ENCODE measurements at regions not wholly inside any gene's neighbourhood (a gene's known extent, or its start where the extent isn't known, plus 50 kb on each side); places are given as distances from the start of the nearest gene placed in this dataset.

DNA sequence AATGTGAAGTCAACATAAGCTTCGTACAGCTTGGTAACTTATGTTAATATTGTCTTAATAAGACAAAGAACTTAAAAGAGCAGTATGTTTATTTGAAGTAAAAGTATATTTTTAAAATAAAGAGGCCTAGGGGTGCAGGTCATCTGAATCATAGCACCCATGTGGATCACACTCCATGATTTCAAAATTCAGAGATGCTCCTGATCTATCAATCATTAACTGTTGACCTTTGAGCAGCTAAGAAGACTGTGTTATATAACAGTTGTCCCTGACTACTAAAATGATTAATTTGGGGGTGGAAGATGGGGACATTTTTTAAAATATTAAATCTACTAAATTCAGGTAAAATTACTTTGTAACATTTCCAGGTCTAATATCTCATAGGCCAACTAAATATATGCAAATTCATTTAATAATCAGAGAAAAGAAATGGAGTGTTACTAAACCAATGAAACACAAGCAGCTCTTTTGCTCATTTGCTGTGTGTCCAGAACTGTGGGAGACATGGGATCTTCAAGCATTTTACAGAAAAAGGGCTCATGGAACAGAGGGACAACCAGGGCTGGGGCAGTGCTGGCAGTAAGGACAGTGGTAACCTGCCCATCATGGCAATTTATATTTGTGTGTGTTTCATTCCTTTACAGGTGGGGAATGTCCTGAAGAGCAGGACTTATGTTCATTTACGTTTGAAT lies 120.7 kb upstream of the PCED1B start:
- Histone ChIP-seq H3K9me3 (replicated peaks; ENCODE audit: control insufficient read depth, insufficient read depth, low read depth, low read length) (no peaks in the 10 kb centered on the region), H3K27me3 (ENCODE audit: control insufficient read depth in 2 of 2, insufficient read depth in 2 of 2, low read length in 2 of 2) (no peaks in the 10 kb centered on the region), H3K79me2 (ENCODE audit: control insufficient read depth, insufficient read depth, low read length) (no peaks in the 10 kb centered on the region), H3K36me3 (ENCODE audit: control insufficient read depth, insufficient read depth, low read length) (no peaks in the 10 kb centered on the region), H3K4me3 (no peak overlapping the region), H3K9me1 (ENCODE audit: control insufficient read depth, insufficient read depth, low read length) (no peaks in the 10 kb centered on the region), H3K4me2 (ENCODE audit: insufficient read depth, low read length) (no peak overlapping the region), H2AFZ (ENCODE audit: low read depth, low read length) (no peak overlapping the region), H4K20me1 (replicated peaks; ENCODE audit: control insufficient read depth, insufficient read depth, low read length) (no peaks in the 10 kb centered on the region), H3K27ac (ENCODE audit: extremely low read depth, low read depth, low read length) (no peak overlapping the region), H3K9ac (ENCODE audit: insufficient read depth in 1 of 2, low read depth in 2 of 2, low read length in 2 of 2) (no peak overlapping the region), H3K4me1 (replicated peaks in 1 of 2; ENCODE audit: control insufficient read depth in 2 of 2, insufficient read depth in 2 of 2, low read length in 2 of 2) (no peaks in the 10 kb centered on the region)
- DNase-seq (ENCODE audit: extremely low read depth in 1 of 4, low spot score in 3 of 4), result no peak
- no TSS peak for BruUV-seq (replicated peaks)
- ChIA-PET POLR2A (interaction anchor here (0.6 to 0.9 kb wide), 2 partner anchors 16 to 66 kb away, joined by 3 to 4 read pairs; no protein-coding TSS in a partner anchor), CTCF (ENCODE audit: low intra/inter-chr PET ratio) (no interaction called here)
- in situ Hi-C loops (cut with MboI), result no loop called here
- intact Hi-C loops (cut with micrococcal nuclease), result no loop called here
- TF ChIP-seq ZNF644 (tag; IDR thresholded peaks at IDR 0.05; ENCODE audit: low read depth), result no peak
- TF ChIP-seq, protein P1, sequence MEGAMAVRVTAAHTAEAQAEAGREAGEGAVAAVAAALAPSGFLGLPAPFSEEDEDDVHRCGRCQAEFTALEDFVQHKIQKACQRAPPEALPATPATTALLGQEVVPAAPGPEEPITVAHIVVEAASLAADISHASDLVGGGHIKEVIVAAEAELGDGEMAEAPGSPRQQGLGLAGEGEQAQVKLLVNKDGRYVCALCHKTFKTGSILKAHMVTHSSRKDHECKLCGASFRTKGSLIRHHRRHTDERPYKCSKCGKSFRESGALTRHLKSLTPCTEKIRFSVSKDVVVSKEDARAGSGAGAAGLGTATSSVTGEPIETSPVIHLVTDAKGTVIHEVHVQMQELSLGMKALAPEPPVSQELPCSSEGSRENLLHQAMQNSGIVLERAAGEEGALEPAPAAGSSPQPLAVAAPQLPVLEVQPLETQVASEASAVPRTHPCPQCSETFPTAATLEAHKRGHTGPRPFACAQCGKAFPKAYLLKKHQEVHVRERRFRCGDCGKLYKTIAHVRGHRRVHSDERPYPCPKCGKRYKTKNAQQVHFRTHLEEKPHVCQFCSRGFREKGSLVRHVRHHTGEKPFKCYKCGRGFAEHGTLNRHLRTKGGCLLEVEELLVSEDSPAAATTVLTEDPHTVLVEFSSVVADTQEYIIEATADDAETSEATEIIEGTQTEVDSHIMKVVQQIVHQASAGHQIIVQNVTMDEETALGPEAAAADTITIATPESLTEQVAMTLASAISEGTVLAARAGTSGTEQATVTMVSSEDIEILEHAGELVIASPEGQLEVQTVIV (CRISPR knock-in tag; IDR thresholded peaks at IDR 0.05; ENCODE audit: borderline replicate concordance), result no peak
- TF ChIP-seq, protein P2, sequence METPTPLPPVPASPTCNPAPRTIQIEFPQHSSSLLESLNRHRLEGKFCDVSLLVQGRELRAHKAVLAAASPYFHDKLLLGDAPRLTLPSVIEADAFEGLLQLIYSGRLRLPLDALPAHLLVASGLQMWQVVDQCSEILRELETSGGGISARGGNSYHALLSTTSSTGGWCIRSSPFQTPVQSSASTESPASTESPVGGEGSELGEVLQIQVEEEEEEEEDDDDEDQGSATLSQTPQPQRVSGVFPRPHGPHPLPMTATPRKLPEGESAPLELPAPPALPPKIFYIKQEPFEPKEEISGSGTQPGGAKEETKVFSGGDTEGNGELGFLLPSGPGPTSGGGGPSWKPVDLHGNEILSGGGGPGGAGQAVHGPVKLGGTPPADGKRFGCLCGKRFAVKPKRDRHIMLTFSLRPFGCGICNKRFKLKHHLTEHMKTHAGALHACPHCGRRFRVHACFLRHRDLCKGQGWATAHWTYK (CRISPR knock-in tag; IDR thresholded peaks at IDR 0.05), result no peak
- TF ChIP-seq TEAD4 (IDR thresholded peaks at IDR 0.05; ENCODE audit: low read length), result no peak
- TF ChIP-seq TEAD4 (CRISPR knock-in tag; IDR thresholded peaks at IDR 0.05; ENCODE audit: borderline replicate concordance), result no peak
- no peak for TF ChIP-seq ZNF780A (CRISPR knock-in tag; IDR thresholded peaks at IDR 0.05)
- TF ChIP-seq SIX5 (IDR thresholded peaks at IDR 0.05; ENCODE audit: borderline replicate concordance in 1 of 2, insufficient read depth in 1 of 2, low read depth in 1 of 2, low read length in 2 of 2), result no peak
- TF ChIP-seq, protein P3, sequence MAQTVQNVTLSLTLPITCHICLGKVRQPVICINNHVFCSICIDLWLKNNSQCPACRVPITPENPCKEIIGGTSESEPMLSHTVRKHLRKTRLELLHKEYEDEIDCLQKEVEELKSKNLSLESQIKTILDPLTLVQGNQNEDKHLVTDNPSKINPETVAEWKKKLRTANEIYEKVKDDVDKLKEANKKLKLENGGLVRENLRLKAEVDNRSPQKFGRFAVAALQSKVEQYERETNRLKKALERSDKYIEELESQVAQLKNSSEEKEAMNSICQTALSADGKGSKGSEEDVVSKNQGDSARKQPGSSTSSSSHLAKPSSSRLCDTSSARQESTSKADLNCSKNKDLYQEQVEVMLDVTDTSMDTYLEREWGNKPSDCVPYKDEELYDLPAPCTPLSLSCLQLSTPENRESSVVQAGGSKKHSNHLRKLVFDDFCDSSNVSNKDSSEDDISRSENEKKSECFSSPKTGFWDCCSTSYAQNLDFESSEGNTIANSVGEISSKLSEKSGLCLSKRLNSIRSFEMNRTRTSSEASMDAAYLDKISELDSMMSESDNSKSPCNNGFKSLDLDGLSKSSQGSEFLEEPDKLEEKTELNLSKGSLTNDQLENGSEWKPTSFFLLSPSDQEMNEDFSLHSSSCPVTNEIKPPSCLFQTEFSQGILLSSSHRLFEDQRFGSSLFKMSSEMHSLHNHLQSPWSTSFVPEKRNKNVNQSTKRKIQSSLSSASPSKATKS (CRISPR knock-in tag; IDR thresholded peaks at IDR 0.05), result no peak
- no peak for TF ChIP-seq GTF2F1 (IDR thresholded peaks at IDR 0.05; ENCODE audit: low read depth, low read length)
- TF ChIP-seq ZNF24 (IDR thresholded peaks at IDR 0.05), result no peak
- TF ChIP-seq ZNF639 (CRISPR knock-in tag; conservative IDR thresholded peaks at IDR 0.05 in 1 of 2, IDR thresholded peaks at IDR 0.05 in 1 of 2), result no peak
- no peak for TF ChIP-seq SP1 (CRISPR knock-in tag; IDR thresholded peaks at IDR 0.05)
- TF ChIP-seq CEBPG (CRISPR knock-in tag; IDR thresholded peaks at IDR 0.05), result no peak
- TF ChIP-seq CEBPG (tag; conservative IDR thresholded peaks at IDR 0.05 in 1 of 2, IDR thresholded peaks at IDR 0.05 in 1 of 2), result no peak
- WGBS (ENCODE audit: insufficient coverage, low coverage, missing lambda C conversion rate), result 8% methylated on average over 2 of the region's 2 CpGs
- ATAC-seq, result no peak
- no peak for FAIRE-seq

Measured in K562 (cell line).